HUES48 (cell line): ENCODE measurements at regions not wholly inside any gene's neighbourhood (a gene's known extent, or its start where the extent isn't known, plus 50 kb on each side); places are given as distances from the start of the nearest gene placed in this dataset.

ENCODE experiments used
- H3K27ac ChIP-seq: one replicate; pipeline ENCODE4 v1.7.0; 2013; ENCODE audit warnings: low read depth, low read length, inconsistent platforms
- H3K27me3 ChIP-seq: 2 replicates; pipeline ENCODE4 v1.6.1; 2013; ENCODE audit warnings: mild to moderate bottlenecking, low read length; ENCODE audit not compliant: control insufficient read depth, insufficient read depth
- H3K36me3 ChIP-seq: 2 replicates; pipeline ENCODE4 v1.6.1; 2013; ENCODE audit warnings: low read length; ENCODE audit not compliant: control insufficient read depth, insufficient read depth
- H3K4me1 ChIP-seq: 2 replicates; pipeline ENCODE4 v1.6.1; 2013; ENCODE audit warnings: mild to moderate bottlenecking, low read length; ENCODE audit not compliant: control insufficient read depth, insufficient read depth
- H3K4me3 ChIP-seq: 2 replicates; pipeline ENCODE4 v1.5.1; 2013; ENCODE audit warnings: mild to moderate bottlenecking, low read depth, low read length
- H3K9ac ChIP-seq: 2 replicates; pipeline ENCODE4 v1.6.1; 2013; ENCODE audit warnings: mild to moderate bottlenecking, low read depth, low read length, moderate library complexity
- H3K9me3 ChIP-seq: 2 replicates; pipeline ENCODE4 v1.6.1; 2013; ENCODE audit warnings: low read length; ENCODE audit not compliant: control insufficient read depth, insufficient read depth

DNA sequence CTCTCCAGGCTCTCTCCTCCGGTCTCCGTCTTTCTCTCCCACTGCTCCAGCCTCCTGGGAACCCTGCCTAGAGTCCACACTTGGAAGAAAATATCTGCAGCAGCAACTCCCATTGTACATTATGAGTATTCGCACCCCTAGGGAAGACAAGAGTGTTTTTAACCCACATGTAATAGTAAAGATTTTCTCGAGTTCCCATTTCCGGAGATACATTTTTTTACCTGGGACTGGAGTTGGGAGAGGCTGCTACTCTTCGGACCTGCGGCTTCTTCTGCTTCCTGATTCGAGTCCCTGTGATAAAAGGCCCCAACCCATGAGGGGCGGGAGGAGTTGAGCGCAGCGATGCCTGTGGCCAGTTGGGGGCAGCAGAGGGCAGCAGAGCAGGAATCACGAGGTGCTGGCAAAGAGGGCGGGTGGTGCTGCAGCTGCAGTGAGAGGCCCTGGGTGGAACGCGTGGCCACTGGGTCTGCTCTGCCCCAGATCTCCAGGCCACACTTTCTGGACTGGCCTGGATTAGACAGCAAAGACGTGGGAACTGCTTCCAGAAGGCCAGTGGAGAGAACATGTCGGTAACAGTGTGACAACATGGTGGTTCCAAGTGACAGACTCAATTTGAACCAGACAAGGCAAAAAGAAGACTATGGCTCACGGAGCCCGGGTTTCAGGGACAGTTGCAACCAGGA lies 221.0 kb upstream of the CSF3R start:
- Histone ChIP-seq H3K4me1 (peaks cover 8% of the 10 kb centered on the region; the same call in 1 of the 2 replicates), H3K9ac (no peak overlapping the region), H3K27ac (no peak overlapping the region), H3K36me3 (no peaks in the 10 kb centered on the region), H3K27me3 (no peaks in the 10 kb centered on the region), H3K4me3 (no peak overlapping the region), H3K9me3 (no peaks in the 10 kb centered on the region)

DNA sequence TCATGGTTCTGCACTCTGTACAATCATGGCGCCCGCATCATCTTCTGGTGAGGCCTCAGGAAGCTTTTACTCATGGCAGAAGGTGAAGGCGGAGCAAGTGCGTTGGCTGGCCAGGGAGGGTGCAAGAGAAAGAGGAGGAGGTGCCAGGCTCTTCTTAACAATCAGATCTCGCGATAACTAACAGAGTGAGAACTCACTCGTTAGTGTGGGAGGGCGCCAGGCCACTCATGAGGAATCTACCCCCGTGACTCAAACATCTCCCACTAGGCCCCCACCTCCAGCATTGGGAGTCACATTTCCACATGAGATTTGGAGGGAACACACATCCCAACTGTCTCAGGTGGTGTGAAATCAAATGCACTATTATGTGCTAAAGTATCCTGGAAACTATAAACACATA lies 220.2 kb upstream of the CSF3R start:
- Histone ChIP-seq H3K9ac (no peak overlapping the region), H3K9me3 (no peaks in the 10 kb centered on the region), H3K4me1 (peaks cover 8% of the 10 kb centered on the region; the same call in 1 of the 2 replicates), H3K27me3 (no peaks in the 10 kb centered on the region), H3K36me3 (no peaks in the 10 kb centered on the region), H3K27ac (no peak overlapping the region), H3K4me3 (no peak overlapping the region)

DNA sequence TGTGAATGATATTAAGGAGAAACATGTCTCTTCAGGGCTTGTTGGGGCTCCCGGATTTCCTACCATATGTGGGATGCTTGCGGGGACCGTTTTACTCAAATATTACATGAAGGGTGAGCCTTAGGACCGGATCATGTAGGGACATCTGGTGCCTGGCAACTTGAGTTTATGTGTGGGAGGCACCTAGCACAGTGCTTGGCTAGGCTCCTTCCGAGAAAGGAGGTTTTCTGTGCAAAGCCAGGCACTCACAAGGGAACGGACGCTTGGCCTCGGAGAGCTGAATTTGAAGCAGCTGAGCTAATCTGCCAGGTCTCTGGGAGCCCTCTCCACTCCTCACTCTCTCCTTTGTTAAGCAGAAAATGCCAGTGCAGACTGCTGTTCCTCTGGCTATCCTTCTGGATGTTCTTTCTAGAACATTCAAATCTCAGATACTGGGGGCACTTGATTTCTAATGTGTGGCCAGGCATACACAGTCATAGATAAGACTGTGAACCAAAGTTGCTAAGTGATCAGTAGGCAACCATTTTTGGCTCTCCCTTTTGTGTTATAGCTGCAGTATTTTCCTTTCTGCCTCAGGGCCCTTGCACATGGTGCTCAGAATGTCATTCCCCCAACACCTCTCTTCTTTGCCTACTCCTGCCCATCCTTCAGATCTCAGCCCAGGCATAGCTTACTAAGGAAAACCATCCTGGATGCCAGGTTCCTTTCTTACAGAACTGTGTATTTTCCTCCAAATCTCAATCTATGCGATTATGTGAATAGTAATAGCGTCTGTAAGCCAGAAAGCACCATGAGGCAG lies 216.6 kb upstream of the CSF3R start:
- Histone ChIP-seq H3K27ac (no peak overlapping the region), H3K4me3 (no peak overlapping the region), H3K27me3 (no peaks in the 10 kb centered on the region), H3K9me3 (no peaks in the 10 kb centered on the region), H3K9ac (no peak overlapping the region), H3K36me3 (no peaks in the 10 kb centered on the region), H3K4me1 (peaks cover 8% of the 10 kb centered on the region; the same call in 1 of the 2 replicates)

DNA sequence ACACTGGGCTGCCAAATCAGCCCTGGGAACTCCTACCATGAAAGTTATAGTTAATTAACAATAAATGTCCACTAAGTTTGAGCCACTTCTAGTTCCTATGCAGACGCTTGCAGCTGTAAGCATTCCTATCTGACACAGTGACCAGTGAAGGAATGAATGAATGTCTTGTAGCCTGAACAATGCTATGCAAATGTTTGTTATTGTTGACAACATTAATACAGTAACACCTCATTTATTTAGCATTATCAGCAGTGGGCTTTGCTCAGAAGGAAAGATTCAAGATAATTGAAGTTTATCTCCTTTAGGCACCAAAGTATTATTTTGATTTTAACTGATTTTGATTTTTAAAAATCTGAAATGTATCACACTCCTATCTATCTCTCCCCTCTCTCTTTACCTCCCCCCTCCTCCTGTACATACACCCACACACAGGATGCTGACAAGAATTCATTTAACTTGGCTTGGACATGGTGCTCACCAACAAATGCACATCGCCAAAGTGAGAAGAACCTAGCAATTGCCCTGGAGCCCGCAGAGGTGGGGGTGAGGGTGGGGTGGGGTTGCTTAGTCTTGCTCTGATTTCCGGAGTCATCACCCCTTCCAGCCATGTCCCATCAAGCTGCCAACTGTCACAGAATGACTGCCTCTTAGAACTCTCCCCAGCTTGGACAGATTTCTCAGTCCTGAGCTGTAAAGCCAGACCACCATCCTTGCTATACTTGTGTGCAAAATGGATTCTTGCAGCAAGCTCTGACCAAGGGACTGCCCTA lies 215.3 kb upstream of the CSF3R start:
- no peaks in the 10 kb centered on the region for H3K27me3 ChIP-seq
- H3K4me1 ChIP-seq, result peaks cover 5% of the 10 kb centered on the region; the same call in 1 of the 2 replicates
- no peaks in the 10 kb centered on the region for H3K9me3 ChIP-seq
- no peak overlapping the region for H3K4me3 ChIP-seq
- no peak overlapping the region for H3K9ac ChIP-seq
- H3K36me3 ChIP-seq, result no peaks in the 10 kb centered on the region
- no peak overlapping the region for H3K27ac ChIP-seq

DNA sequence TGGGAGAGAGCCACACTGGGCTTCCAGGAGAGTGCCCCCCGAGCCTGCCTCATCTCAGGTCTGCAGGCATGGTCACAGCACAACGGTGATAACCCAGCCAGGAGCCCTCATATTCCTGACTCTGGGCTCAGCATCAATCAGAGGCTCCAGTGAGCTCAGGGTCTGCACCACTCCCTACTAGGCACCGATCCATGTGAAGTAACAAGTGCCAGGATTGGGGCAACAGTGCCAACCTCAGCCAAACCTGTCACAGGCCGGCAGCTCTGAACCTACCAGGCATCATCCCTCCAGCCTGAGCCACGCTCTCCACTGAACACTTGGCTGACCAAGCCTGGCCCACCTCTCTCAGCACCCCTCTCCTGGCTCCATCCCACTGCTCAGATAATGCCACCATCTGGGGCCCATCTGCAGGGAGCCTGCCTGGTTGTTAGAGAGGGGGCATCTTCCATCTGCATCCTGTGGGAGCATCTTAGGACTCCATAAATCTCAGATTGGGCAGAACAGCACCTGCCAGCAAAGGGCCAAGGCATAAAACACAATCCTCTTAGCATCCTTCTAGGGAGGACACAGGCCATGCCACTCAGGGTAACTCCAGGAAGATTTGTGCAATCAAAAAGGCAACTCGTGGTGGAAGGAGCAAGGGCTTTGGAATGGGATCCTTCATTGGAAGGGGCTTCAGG lies 213.7 kb upstream of the CSF3R start:
- Histone ChIP-seq H3K4me1 (peaks cover 5% of the 10 kb centered on the region; the same call in 1 of the 2 replicates), H3K9me3 (no peaks in the 10 kb centered on the region), H3K9ac (no peak overlapping the region), H3K36me3 (no peaks in the 10 kb centered on the region), H3K27ac (no peak overlapping the region), H3K4me3 (no peak overlapping the region), H3K27me3 (no peaks in the 10 kb centered on the region; the same call in 1 of the 2 replicates)

DNA sequence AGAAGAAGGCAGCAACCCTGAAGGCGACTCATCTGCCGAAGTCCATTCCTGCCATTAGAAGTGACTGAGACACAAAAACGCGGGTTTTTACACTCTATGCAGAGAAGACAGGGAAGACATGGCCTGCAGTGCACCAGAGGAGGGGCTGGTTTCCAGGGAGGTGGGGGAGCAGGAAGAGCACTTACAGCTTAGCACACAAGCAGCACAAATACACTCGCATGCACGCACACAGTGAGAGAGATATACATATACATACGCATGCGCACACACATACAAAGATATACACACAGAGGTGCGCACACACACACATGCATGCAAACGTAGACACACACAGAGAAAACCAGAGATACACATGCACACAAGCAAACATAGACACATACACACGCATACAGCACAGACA lies 210.9 kb upstream of the CSF3R start:
- Histone ChIP-seq H3K27ac (no peak overlapping the region), H3K4me3 (no peak overlapping the region), H3K36me3 (no peaks in the 10 kb centered on the region), H3K4me1 (no peaks in the 10 kb centered on the region), H3K9ac (no peak overlapping the region), H3K9me3 (no peaks in the 10 kb centered on the region), H3K27me3 (no peaks in the 10 kb centered on the region; the same call in 1 of the 2 replicates)

DNA sequence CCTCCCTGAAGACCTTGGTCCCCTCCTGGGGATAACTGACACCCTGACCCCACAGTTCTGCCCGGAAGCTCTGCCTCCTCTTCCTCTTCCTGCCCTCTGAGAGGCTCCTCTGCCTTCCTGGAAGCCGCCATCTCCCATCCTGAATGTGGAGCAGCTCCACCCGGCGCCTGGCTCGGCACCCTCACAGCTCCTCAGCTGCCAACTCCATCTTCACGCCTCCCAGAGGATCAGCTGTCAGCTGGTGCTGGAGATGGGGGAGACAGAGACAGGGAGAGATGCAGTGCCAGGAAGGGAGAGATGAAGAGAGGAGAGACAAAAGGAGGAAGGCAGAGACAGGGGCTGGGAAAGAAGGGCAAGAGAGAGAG lies 210.4 kb upstream of the CSF3R start:
- Histone ChIP-seq H3K4me3 (no peak overlapping the region), H3K4me1 (no peaks in the 10 kb centered on the region), H3K9ac (no peak overlapping the region), H3K9me3 (no peaks in the 10 kb centered on the region), H3K27ac (no peak overlapping the region), H3K27me3 (no peaks in the 10 kb centered on the region; the same call in 1 of the 2 replicates), H3K36me3 (no peaks in the 10 kb centered on the region)

DNA sequence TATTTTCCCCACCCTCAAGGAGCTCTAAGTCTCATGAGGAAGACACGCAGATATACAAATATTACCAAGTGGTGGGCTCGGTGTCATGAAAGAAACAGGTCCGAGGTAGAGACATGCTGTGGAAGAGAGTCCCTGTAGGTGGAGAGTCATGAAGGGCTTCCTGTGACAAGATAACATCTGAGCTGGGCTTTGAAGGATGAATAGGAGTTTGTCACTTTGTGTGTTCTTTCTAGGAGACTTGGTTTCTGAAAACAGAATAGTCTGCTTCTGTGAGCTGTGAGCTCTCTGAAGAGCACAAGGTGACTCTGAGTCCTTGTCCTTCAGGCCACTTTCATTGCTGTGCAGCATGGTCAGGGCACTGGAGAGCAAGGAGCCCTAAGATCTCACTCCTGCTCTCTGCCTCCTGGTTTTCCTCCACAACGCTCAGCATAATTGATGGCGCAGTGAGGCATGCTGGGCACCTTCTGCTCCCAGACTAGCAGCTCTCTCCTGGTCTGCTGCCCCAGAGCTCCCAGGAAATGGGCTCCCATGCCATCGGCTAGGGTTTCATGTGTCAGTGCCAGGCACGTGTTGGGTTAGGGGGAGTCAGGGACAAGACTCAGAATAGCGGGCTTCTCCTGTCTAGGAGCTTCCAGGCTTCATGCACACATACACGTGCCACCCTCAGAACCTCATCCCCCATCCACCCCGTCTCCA lies 209.9 kb upstream of the CSF3R start:
- H3K4me3 ChIP-seq, result no peak overlapping the region
- H3K4me1 ChIP-seq, result no peaks in the 10 kb centered on the region
- no peaks in the 10 kb centered on the region; the same call in 1 of the 2 replicates for H3K27me3 ChIP-seq
- no peak overlapping the region for H3K27ac ChIP-seq
- H3K9me3 ChIP-seq, result no peaks in the 10 kb centered on the region
- H3K9ac ChIP-seq, result no peak overlapping the region
- H3K36me3 ChIP-seq, result no peaks in the 10 kb centered on the region

DNA sequence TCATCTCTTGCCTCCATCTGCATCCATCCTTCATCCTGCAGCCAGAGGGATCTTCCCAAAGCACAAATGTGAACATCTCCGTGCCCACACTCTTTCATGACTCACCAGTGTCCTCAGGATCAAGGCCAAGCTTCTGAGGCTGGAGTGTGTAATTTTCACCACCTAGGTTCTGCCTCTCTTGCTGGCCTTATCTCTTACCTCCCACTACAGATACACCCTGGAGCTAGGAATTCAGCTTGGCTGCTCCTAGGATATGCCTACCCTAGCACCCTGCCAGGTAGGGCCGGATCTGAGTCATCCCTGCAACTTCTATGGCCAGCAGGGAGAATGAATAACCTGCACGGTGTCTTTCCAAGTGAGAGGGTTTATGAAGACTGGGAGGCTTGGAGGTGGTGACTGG lies 208.7 kb upstream of the CSF3R start:
- no peaks in the 10 kb centered on the region for H3K4me1 ChIP-seq
- H3K36me3 ChIP-seq, result no peaks in the 10 kb centered on the region
- H3K27ac ChIP-seq, result no peak overlapping the region
- H3K27me3 ChIP-seq, result no peaks in the 10 kb centered on the region; the same call in 1 of the 2 replicates
- H3K9me3 ChIP-seq, result no peaks in the 10 kb centered on the region
- no peak overlapping the region for H3K9ac ChIP-seq
- H3K4me3 ChIP-seq, result no peak overlapping the region

DNA sequence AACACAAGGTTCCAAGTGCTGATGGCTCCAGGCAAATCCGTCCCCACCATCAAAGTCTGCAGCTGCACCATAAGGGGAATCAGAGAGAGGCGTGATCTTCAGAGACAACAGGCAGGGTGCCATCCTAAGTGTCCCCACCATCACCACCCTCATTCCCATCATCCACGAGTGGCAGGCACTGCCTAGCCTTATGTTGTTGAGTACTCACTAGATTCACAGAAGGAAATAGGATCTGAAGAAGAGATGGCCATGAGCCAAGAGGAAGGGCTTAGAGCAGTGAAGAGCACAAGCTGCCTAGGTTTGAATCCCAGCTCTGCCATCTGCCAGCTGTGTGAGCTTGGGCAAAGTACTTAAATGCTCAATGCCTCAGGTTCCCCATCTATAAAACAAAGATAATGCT lies 207.3 kb upstream of the CSF3R start:
- H3K27me3 ChIP-seq, result no peaks in the 10 kb centered on the region; the same call in 1 of the 2 replicates

More for the DNA sequence above, 207.3 kb upstream of the CSF3R start:
- Histone ChIP-seq H3K4me1 (no peaks in the 10 kb centered on the region), H3K4me3 (no peak overlapping the region), H3K9me3 (no peaks in the 10 kb centered on the region), H3K36me3 (no peaks in the 10 kb centered on the region), H3K9ac (no peak overlapping the region), H3K27ac (no peak overlapping the region)
